Vagina (tissue), 2 donors: ENCODE measurements at regions not wholly inside any gene's neighbourhood (a gene's known extent, or its start where the extent isn't known, plus 50 kb on each side); places are given as distances from the start of the nearest gene placed in this dataset.

Experiments used
- DNase-seq, 2 donors: peaks; one replicate each; pipeline ENCODE4 v3.0.0-alpha.2; 2017; ENCODE audit errors: extremely low spot score in 2 of 2
- H3K27ac ChIP-seq: fragments of 200-600 bp; sonication (generic); one replicate; pipeline ENCODE4 v1.5.1; 2019
- H3K27me3 ChIP-seq: fragments of 200-600 bp; sonication (generic); one replicate; pipeline ENCODE4 v1.5.1; 2019
- H3K36me3 ChIP-seq, 2 donors: fragments of 200-600 bp; sonication (generic); one replicate each; pipeline ENCODE4 v1.5.1; 2017 to 2019
- H3K4me1 ChIP-seq: fragments of 200-600 bp; sonication (generic); one replicate; pipeline ENCODE4 v1.5.1; 2019
- H3K4me3 ChIP-seq, 2 donors: fragments of 200-600 bp; sonication (generic); 1 replicate in 1 of 2; 2 replicates in 1 of 2; pipeline ENCODE4 v1.5.1; 2016 to 2019
- H3K9me3 ChIP-seq: fragments of 200-600 bp; sonication (generic); one replicate; pipeline ENCODE4 v1.5.1; 2019
- POLR2A ChIP-seq, 2 donors: fragments of 450-650 bp; IDR thresholded peaks; one replicate each; pipeline ENCODE4 v1.6.1; 2017; ENCODE audit warnings: antibody characterized with exemption in 2 of 2, mild to moderate bottlenecking in 2 of 2, moderate library complexity in 2 of 2
- POLR2AphosphoS5 ChIP-seq, 2 donors: sonication (generic); formaldehyde crosslinking; IDR thresholded peaks; one replicate each; pipeline ENCODE4 v1.9.0; 2017; ENCODE audit warnings: antibody characterized with exemption in 2 of 2, mild to moderate bottlenecking in 2 of 2, low read depth in 1 of 2; ENCODE audit not compliant: insufficient read depth in 1 of 2
- intact Hi-C: fragments of 100-400 bp; cut with DNase I; formaldehyde crosslinking; loops from one replicate; pipeline ENCODE4 v1.15.1; 2023
- TF ChIP-seq, protein P1 (sequence below), 3 experiments: fragments of 450-650 bp in 2 of 3; fragments of 200-600 bp in 1 of 3; sonication (generic) in 1 of 3; IDR thresholded peaks; one replicate each; pipeline ENCODE4 v1.5.1; 2017 to 2019; ENCODE audit warnings: antibody characterized with exemption in 3 of 3, mild to moderate bottlenecking in 2 of 3, moderate library complexity in 2 of 3

GRCh38 chr6:86142326-86142725 is 499.6 kb upstream of the SYNCRIP start:
- no peak overlapping the region for H3K27ac ChIP-seq
- DNase-seq = no peak
- no peaks in the 10 kb centered on the region for H3K9me3 ChIP-seq
- no peaks in the 10 kb centered on the region for H3K4me1 ChIP-seq
- no peaks in the 10 kb centered on the region for H3K27me3 ChIP-seq
- intact Hi-C loops = no loop called here
- H3K4me3 ChIP-seq = no peak overlapping the region
- H3K36me3 ChIP-seq = no peaks in the 10 kb centered on the region
- TF ChIP-seq, protein P1, sequence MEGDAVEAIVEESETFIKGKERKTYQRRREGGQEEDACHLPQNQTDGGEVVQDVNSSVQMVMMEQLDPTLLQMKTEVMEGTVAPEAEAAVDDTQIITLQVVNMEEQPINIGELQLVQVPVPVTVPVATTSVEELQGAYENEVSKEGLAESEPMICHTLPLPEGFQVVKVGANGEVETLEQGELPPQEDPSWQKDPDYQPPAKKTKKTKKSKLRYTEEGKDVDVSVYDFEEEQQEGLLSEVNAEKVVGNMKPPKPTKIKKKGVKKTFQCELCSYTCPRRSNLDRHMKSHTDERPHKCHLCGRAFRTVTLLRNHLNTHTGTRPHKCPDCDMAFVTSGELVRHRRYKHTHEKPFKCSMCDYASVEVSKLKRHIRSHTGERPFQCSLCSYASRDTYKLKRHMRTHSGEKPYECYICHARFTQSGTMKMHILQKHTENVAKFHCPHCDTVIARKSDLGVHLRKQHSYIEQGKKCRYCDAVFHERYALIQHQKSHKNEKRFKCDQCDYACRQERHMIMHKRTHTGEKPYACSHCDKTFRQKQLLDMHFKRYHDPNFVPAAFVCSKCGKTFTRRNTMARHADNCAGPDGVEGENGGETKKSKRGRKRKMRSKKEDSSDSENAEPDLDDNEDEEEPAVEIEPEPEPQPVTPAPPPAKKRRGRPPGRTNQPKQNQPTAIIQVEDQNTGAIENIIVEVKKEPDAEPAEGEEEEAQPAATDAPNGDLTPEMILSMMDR (IDR thresholded peaks at IDR 0.05) = no peak
- TF ChIP-seq POLR2A (IDR thresholded peaks at IDR 0.05) (no peak), POLR2AphosphoS5 (IDR thresholded peaks at IDR 0.05; ENCODE audit: insufficient read depth in 1 of 2, low read depth in 1 of 2) (no peak)

- Histone ChIP-seq H3K27me3 (no peaks in the 10 kb centered on the region), H3K36me3 (no peaks in the 10 kb centered on the region), H3K27ac (no peak overlapping the region), H3K4me3 (no peak overlapping the region), H3K4me1 (no peaks in the 10 kb centered on the region), H3K9me3 (no peaks in the 10 kb centered on the region)
- intact Hi-C loops = no loop called here
- DNase-seq = no peak
- TF ChIP-seq, protein P1 (IDR thresholded peaks at IDR 0.05) = no peak
- no peak for TF ChIP-seq POLR2A (IDR thresholded peaks at IDR 0.05)
- TF ChIP-seq POLR2AphosphoS5 (IDR thresholded peaks at IDR 0.05; ENCODE audit: insufficient read depth in 1 of 2, low read depth in 1 of 2) = no peak
Measured at GRCh38 chr6:86128130-86128814, 485.6 kb upstream of the SYNCRIP start.

DNA sequence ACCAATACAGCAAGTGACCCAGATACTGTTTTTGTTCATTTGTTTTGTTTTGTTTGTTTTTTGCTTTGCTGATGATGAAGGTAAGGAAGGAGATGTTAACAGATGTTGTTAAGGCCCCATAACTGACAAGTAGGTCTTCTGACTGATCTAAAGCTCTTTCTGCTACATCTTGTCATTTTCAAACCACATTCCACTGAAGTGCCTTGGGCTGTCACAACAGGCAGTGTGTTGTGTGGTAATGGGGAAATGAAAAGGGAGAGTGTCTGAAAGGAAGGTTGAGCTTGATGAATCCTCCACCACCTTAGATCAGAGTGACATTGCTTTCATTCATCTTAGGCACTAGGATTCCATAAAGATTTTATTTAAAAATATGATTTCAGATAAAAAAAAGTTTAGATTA is 479.4 kb upstream of the SYNCRIP start:
- TF ChIP-seq POLR2A (IDR thresholded peaks at IDR 0.05) = no peak
- no peak for TF ChIP-seq POLR2AphosphoS5 (IDR thresholded peaks at IDR 0.05; ENCODE audit: insufficient read depth in 1 of 2, low read depth in 1 of 2)
- TF ChIP-seq, protein P1 (IDR thresholded peaks at IDR 0.05) = no peak
- Histone ChIP-seq H3K9me3 (no peaks in the 10 kb centered on the region), H3K36me3 (no peaks in the 10 kb centered on the region), H3K4me1 (no peaks in the 10 kb centered on the region), H3K4me3 (no peak overlapping the region), H3K27me3 (no peaks in the 10 kb centered on the region), H3K27ac (no peak overlapping the region)
- intact Hi-C loops = no loop called here
- DNase-seq = no peak

- Histone ChIP-seq H3K4me1 (no peaks in the 10 kb centered on the region), H3K36me3 (no peaks in the 10 kb centered on the region), H3K9me3 (no peaks in the 10 kb centered on the region), H3K27ac (no peak overlapping the region), H3K4me3 (no peak overlapping the region), H3K27me3 (no peaks in the 10 kb centered on the region)
- intact Hi-C loops = no loop called here
- TF ChIP-seq POLR2AphosphoS5 (IDR thresholded peaks at IDR 0.05; ENCODE audit: insufficient read depth in 1 of 2, low read depth in 1 of 2) (no peak), POLR2A (IDR thresholded peaks at IDR 0.05) (no peak)
- TF ChIP-seq, protein P1 (IDR thresholded peaks at IDR 0.05) = no peak
- no peak for DNase-seq
Measured at GRCh38 chr6:86118271-86118670, 475.6 kb upstream of the SYNCRIP start.

DNA sequence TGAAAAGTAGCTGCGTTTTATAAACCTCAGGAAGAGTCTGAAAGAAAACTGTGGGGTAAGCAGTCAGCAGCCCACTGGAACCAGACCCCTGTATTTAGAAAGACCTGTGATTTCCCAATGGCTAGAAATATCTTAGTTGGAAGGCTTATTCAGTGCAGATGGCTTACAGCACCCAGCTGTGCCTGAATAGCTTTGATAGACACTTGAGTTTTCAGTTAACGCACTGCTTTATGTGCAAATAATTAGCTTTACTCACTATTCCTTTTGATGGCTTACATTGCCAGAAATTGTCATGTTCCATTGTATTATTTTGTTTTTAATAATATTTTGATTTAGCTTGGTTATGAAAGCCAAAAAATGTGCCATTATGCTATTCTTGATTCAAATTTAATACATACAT is 465.3 kb upstream of the SYNCRIP start:
- Histone ChIP-seq H3K27ac (no peak overlapping the region), H3K9me3 (no peaks in the 10 kb centered on the region), H3K27me3 (no peaks in the 10 kb centered on the region), H3K36me3 (no peaks in the 10 kb centered on the region), H3K4me3 (no peak overlapping the region), H3K4me1 (no peaks in the 10 kb centered on the region)
- TF ChIP-seq POLR2A (IDR thresholded peaks at IDR 0.05) (no peak), POLR2AphosphoS5 (IDR thresholded peaks at IDR 0.05; ENCODE audit: insufficient read depth in 1 of 2, low read depth in 1 of 2) (no peak)
- TF ChIP-seq, protein P1 (IDR thresholded peaks at IDR 0.05) = no peak
- no peak for DNase-seq
- intact Hi-C loops = no loop called here
